ENCODE measurements at regions not wholly inside any gene's neighbourhood (a gene's known extent, or its start where the extent isn't known, plus 50 kb on each side); places are given as distances from the start of the nearest gene placed in this dataset.

- WGBS, 2 experiments (ENCODE audit: insufficient coverage in 1 of 2, insufficient read length in 1 of 2), result 0% methylated on average over 18 of the region's 18 CpGs; no CpG with 5 or more reads in 1 of the 2 experiments
- no peaks in the 10 kb centered on the region for H3K27me3 Mint-ChIP-seq (ENCODE audit: insufficient read depth)
- peak; percentile 91 for DNase-seq
- Histone ChIP-seq H3K4me3 (ENCODE audit: low read length) (peak overlapping the region; percentile 84), H3K27ac (ENCODE audit: low read depth, low read length) (no peak overlapping the region), H3K9me3 (ENCODE audit: control insufficient read depth, low read length) (no peaks in the 10 kb centered on the region), H3K4me1 (ENCODE audit: control insufficient read depth, insufficient read depth, low read length) (no peaks in the 10 kb centered on the region), H3K9ac (ENCODE audit: extremely low read depth, low read length, poor library complexity, severe bottlenecking) (peak overlapping the region; percentile 93), H3K27me3 (ENCODE audit: control insufficient read depth, insufficient read depth, low read length, poor library complexity, severe bottlenecking) (no peaks in the 10 kb centered on the region), H3K36me3 (ENCODE audit: control insufficient read depth, insufficient read depth, low read length) (no peaks in the 10 kb centered on the region)
- peak overlapping the region; percentile 82 for H3K4me3 Mint-ChIP-seq
- no peak for TF ChIP-seq CTCF (conservative IDR thresholded peaks at IDR 0.05)
- no peaks in the 10 kb centered on the region for H3K9me3 Mint-ChIP-seq
- H3K27ac Mint-ChIP-seq, result peak overlapping the region; percentile 98
- no peaks in the 10 kb centered on the region for H3K36me3 Mint-ChIP-seq (ENCODE audit: low read depth)
- peaks cover 27% of the 10 kb centered on the region for H3K4me1 Mint-ChIP-seq
These were observed 217.0 kb upstream of the DTNA start for GRCh38 chr18:34493099-34493544.

GRCh38 chr18:34493566-34494358 is 216.3 kb upstream of the DTNA start:
- no peaks in the 10 kb centered on the region for H3K4me1 ChIP-seq (ENCODE audit: control insufficient read depth, insufficient read depth, low read length)
- no peaks in the 10 kb centered on the region for H3K27me3 ChIP-seq (ENCODE audit: control insufficient read depth, insufficient read depth, low read length, poor library complexity, severe bottlenecking)
- H3K9ac ChIP-seq (ENCODE audit: extremely low read depth, low read length, poor library complexity, severe bottlenecking), result peak overlapping the region; percentile 93
- Mint-ChIP-seq H3K4me1 (peaks cover 27% of the 10 kb centered on the region), H3K9me3 (no peaks in the 10 kb centered on the region), H3K27me3 (ENCODE audit: insufficient read depth) (no peaks in the 10 kb centered on the region), H3K36me3 (ENCODE audit: low read depth) (no peaks in the 10 kb centered on the region), H3K27ac (peak overlapping the region; percentile 91), H3K4me3 (peak overlapping the region; percentile 82)
- no peaks in the 10 kb centered on the region for H3K36me3 ChIP-seq (ENCODE audit: control insufficient read depth, insufficient read depth, low read length)
- 0% methylated on average over 4 to 101 of the region's 101 CpGs for WGBS, 2 experiments (ENCODE audit: insufficient coverage in 1 of 2, insufficient read length in 1 of 2)
- peak; percentile 81 for DNase-seq
- no peak for TF ChIP-seq CTCF (conservative IDR thresholded peaks at IDR 0.05)
- peak overlapping the region; percentile 84 for H3K4me3 ChIP-seq (ENCODE audit: low read length)
- H3K27ac ChIP-seq (ENCODE audit: low read depth, low read length), result no peak overlapping the region
- H3K9me3 ChIP-seq (ENCODE audit: control insufficient read depth, low read length), result no peaks in the 10 kb centered on the region

- Histone ChIP-seq H3K9me3 (ENCODE audit: control insufficient read depth, low read length) (no peaks in the 10 kb centered on the region), H3K9ac (ENCODE audit: extremely low read depth, low read length, poor library complexity, severe bottlenecking) (no peak overlapping the region), H3K36me3 (ENCODE audit: control insufficient read depth, insufficient read depth, low read length) (no peaks in the 10 kb centered on the region), H3K27ac (ENCODE audit: low read depth, low read length) (no peak overlapping the region), H3K4me3 (ENCODE audit: low read length) (peak overlapping the region; percentile 84), H3K4me1 (ENCODE audit: control insufficient read depth, insufficient read depth, low read length) (no peaks in the 10 kb centered on the region), H3K27me3 (ENCODE audit: control insufficient read depth, insufficient read depth, low read length, poor library complexity, severe bottlenecking) (no peaks in the 10 kb centered on the region)
- Mint-ChIP-seq H3K9me3 (no peaks in the 10 kb centered on the region), H3K27ac (peak overlapping the region; percentile 91), H3K4me3 (peak overlapping the region; percentile 82), H3K4me1 (peaks cover 27% of the 10 kb centered on the region), H3K27me3 (ENCODE audit: insufficient read depth) (no peaks in the 10 kb centered on the region), H3K36me3 (ENCODE audit: low read depth) (no peaks in the 10 kb centered on the region)
- WGBS, 2 experiments (ENCODE audit: insufficient coverage in 1 of 2, insufficient read length in 1 of 2), result 0 to 9% methylated on average over 4 to 12 of the region's 16 CpGs
- peak; percentile 80 for DNase-seq
- no peak for TF ChIP-seq CTCF (conservative IDR thresholded peaks at IDR 0.05)
These were observed 215.8 kb upstream of the DTNA start for GRCh38 chr18:34494359-34494696.
